Colonic mucosa (tissue), 4 donors: ENCODE measurements at regions not wholly inside any gene's neighbourhood (a gene's known extent, or its start where the extent isn't known, plus 50 kb on each side); places are given as distances from the start of the nearest gene placed in this dataset.

Source experiments
- DNase-seq: peaks from one replicate; pipeline ENCODE4 v3.0.0-alpha.2; 2020
- H3K27ac ChIP-seq: fragments of 200-600 bp; one replicate; pipeline ENCODE4 v1.8.0; 2021
- H3K27me3 ChIP-seq: fragments of 200-600 bp; one replicate; pipeline ENCODE4 v1.8.0; 2021
- H3K36me3 ChIP-seq: fragments of 200-600 bp; one replicate; pipeline ENCODE4 v1.8.0; 2021
- H3K4me1 ChIP-seq: fragments of 200-600 bp; one replicate; pipeline ENCODE4 v1.8.0; 2021; ENCODE audit warnings: mild to moderate bottlenecking
- H3K4me3 ChIP-seq: fragments of 200-600 bp; one replicate; pipeline ENCODE4 v1.8.0; 2021
- H3K9ac ChIP-seq, 2 donors: one replicate each; pipeline ENCODE4 v1.7.0; 2013; ENCODE audit warnings: control low read depth in 2 of 2, low read depth in 2 of 2, low read length in 2 of 2
- H3K9me3 ChIP-seq: fragments of 200-600 bp; one replicate; pipeline ENCODE4 v1.8.0; 2021
- intact Hi-C: fragments of 100-400 bp; cut with DNase I; formaldehyde crosslinking; loops from one replicate; pipeline ENCODE4 v1.14.1; 2022
- TF ChIP-seq, protein P1 (sequence below): fragments of 200-600 bp; IDR thresholded peaks from one replicate; pipeline ENCODE4 v1.8.0; 2022; ENCODE audit warnings: antibody characterized with exemption, mild to moderate bottlenecking
- donor health status: healthy.
- donor health status: DM: no; HTN: no; CAD: no.
- donor health status: DM: no; HTN: no; CAD: no.

DNA sequence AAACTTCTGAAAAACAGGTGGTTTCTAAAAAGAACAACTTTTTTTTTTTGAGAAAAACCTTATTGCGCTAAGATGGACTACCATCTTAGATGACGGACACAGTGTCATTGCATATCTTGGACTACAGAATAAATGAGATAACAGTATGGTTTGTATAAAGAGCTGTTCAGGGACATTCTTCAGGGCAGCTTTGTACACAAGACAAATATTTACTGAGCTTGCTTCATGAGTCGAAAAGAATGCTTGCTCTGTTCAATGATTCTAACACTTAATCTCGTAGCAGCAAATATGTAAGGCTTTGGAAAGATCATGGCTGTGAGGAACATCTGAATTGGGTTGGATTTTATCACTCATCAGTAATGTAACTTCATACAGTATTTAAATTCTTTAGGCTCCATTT lies 282.5 kb upstream of the CWC22 start:
- Histone ChIP-seq H3K27ac (no peak overlapping the region), H3K9me3 (no peaks in the 10 kb centered on the region), H3K27me3 (no peaks in the 10 kb centered on the region), H3K9ac (no peak overlapping the region), H3K4me3 (no peak overlapping the region), H3K4me1 (no peaks in the 10 kb centered on the region), H3K36me3 (no peaks in the 10 kb centered on the region)
- TF ChIP-seq, protein P1, sequence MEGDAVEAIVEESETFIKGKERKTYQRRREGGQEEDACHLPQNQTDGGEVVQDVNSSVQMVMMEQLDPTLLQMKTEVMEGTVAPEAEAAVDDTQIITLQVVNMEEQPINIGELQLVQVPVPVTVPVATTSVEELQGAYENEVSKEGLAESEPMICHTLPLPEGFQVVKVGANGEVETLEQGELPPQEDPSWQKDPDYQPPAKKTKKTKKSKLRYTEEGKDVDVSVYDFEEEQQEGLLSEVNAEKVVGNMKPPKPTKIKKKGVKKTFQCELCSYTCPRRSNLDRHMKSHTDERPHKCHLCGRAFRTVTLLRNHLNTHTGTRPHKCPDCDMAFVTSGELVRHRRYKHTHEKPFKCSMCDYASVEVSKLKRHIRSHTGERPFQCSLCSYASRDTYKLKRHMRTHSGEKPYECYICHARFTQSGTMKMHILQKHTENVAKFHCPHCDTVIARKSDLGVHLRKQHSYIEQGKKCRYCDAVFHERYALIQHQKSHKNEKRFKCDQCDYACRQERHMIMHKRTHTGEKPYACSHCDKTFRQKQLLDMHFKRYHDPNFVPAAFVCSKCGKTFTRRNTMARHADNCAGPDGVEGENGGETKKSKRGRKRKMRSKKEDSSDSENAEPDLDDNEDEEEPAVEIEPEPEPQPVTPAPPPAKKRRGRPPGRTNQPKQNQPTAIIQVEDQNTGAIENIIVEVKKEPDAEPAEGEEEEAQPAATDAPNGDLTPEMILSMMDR: no peak
- no peak for DNase-seq
- intact Hi-C loops: no loop called here

DNA sequence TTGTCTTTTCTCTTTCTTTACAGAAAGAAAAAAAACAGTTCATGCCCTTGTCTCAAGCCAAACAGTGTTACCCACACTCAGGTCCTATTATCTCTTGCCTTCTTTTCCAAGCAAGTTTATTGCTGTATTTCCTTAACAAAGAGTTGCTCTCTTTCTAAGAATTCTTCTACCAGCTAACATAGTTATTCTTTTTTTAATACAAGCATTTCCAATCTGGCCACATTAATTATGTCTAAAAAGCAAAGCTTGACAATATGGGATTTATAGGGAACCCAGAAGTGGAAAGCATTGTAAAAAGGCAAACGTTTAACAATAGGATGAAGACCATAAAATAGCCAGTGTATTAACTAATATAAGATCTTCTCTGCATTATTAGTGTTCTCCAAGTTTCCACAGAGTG lies 272.5 kb upstream of the CWC22 start:
- Histone ChIP-seq H3K36me3 (no peaks in the 10 kb centered on the region), H3K4me3 (no peak overlapping the region), H3K4me1 (no peaks in the 10 kb centered on the region), H3K9me3 (no peaks in the 10 kb centered on the region), H3K9ac (no peak overlapping the region), H3K27ac (no peak overlapping the region), H3K27me3 (no peaks in the 10 kb centered on the region)
- TF ChIP-seq, protein P1: no peak
- intact Hi-C loops: no loop called here
- DNase-seq: no peak

DNA sequence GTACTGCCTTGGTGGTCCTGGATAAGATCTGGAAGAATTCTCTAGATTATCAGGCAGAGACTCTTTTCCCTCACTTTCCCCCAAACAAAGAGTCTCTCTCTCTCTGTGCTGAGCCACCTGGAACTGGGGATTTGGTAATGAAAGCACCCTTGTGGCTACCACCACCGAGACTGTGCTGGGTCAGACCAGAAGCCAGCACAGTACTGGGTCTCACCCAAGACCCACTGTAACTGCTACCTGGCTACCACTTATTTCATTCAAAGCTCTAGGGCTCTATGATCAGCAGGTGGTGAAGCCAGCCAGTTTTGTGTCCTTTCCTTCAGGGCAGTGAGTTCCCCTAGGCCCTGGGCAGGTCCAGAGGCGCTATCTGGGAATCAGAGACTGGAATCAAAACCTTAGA lies 269.6 kb upstream of the CWC22 start:
- intact Hi-C loops: no loop called here
- no peaks in the 10 kb centered on the region for H3K36me3 ChIP-seq
- H3K27me3 ChIP-seq: no peaks in the 10 kb centered on the region
- no peak overlapping the region for H3K9ac ChIP-seq
- TF ChIP-seq, protein P1: no peak
- no peaks in the 10 kb centered on the region for H3K9me3 ChIP-seq
- no peaks in the 10 kb centered on the region for H3K4me1 ChIP-seq
- no peak for DNase-seq
- H3K4me3 ChIP-seq: no peak overlapping the region
- no peak overlapping the region for H3K27ac ChIP-seq

DNA sequence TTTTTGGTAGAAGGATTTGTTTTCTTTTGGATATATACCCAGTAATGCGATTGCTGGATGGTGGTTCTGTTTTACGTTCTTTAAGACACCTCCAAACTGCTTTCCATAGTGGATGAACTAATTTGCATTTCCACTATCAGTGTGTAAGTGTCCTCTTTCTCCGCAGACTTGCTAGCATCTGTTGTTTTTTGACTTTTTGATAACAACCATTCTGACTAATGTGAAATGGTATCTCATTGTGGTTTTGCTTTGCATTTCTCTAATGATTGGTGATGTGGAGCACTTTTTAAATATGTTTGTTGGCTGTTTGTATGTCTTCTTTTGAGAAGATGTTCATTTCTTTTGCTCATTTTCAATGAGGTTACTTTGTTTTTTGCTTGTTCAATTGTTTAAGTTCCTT lies 260.9 kb upstream of the CWC22 start:
- H3K9ac ChIP-seq: no peak overlapping the region
- no peaks in the 10 kb centered on the region for H3K36me3 ChIP-seq
- H3K4me3 ChIP-seq: no peak overlapping the region
- H3K9me3 ChIP-seq: no peaks in the 10 kb centered on the region
- no peaks in the 10 kb centered on the region for H3K27me3 ChIP-seq
- intact Hi-C loops: no loop called here
- no peak overlapping the region for H3K27ac ChIP-seq
- DNase-seq: no peak
- no peaks in the 10 kb centered on the region for H3K4me1 ChIP-seq
- TF ChIP-seq, protein P1: no peak

DNA sequence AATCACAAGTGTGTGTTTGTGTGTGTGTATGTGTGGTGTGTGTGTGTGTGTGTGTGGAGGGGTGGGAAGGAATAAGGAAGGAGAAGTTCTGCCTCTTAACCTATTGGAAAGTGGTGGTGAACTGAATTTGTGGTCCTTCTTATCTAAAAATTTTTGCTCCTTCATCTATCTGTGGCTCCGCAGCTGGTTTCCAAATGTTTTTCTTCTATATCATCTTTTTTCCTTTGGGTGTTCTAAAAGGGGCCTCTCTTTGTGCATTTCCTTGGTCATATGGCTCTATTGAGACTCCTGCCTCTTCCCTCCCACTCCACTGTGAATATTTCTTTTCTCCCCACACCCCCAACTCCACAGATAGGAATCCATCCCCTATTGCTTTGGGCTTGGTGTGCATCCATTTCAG lies 254.9 kb upstream of the CWC22 start:
- H3K4me3 ChIP-seq: no peak overlapping the region
- H3K9ac ChIP-seq: no peak overlapping the region
- no peak for DNase-seq
- TF ChIP-seq, protein P1: no peak
- H3K27me3 ChIP-seq: no peaks in the 10 kb centered on the region
- intact Hi-C loops: no loop called here
- no peak overlapping the region for H3K27ac ChIP-seq
- H3K9me3 ChIP-seq: no peaks in the 10 kb centered on the region
- no peaks in the 10 kb centered on the region for H3K4me1 ChIP-seq
- no peaks in the 10 kb centered on the region for H3K36me3 ChIP-seq

DNA sequence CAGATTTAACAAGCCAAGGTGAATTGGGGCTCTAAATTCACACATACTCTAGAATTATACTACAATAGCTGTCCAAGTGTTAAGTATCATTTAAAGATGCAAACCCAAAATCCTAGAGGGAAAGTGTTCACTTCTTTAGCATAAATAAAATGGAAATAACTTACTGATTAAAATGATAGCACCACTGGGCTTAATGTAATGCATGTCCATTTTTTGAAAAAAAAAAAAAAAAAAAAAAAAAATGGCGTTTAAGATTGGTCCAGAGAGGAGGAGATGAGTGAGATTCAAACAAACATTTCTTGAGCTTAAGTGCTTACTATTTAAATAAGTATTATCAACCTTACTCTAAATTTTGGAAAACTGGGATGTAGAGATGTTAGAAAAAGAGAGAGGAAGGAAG lies 251.5 kb upstream of the CWC22 start:
- H3K9ac ChIP-seq: no peak overlapping the region
- no peak overlapping the region for H3K27ac ChIP-seq
- intact Hi-C loops: no loop called here
- H3K4me3 ChIP-seq: no peak overlapping the region
- H3K27me3 ChIP-seq: peaks cover 26% of the 10 kb centered on the region
- no peak for DNase-seq
- TF ChIP-seq, protein P1: no peak
- H3K9me3 ChIP-seq: no peaks in the 10 kb centered on the region
- H3K4me1 ChIP-seq: no peaks in the 10 kb centered on the region
- no peaks in the 10 kb centered on the region for H3K36me3 ChIP-seq
